GM19240 (cell line): ENCODE measurements at regions not wholly inside any gene's neighbourhood (a gene's known extent, or its start where the extent isn't known, plus 50 kb on each side); places are given as distances from the start of the nearest gene placed in this dataset.

ENCODE experiments used
- DNase-seq: peaks from one replicate; pipeline ENCODE4 v3.0.0; 2011; ENCODE audit warnings: low spot score; ENCODE audit not compliant: insufficient read length

- no peak for DNase-seq
Measured at GRCh38 chr9:81195206-81195605, 494.1 kb downstream of the TLE1 start.

- DNase-seq = no peak
Measured at GRCh38 chr9:81193362-81194339, 495.7 kb downstream of the TLE1 start.

GRCh38 chr9:81191222-81191621 lies 498.1 kb downstream of the TLE1 start:
- no peak for DNase-seq

- DNase-seq = no peak
Measured at GRCh38 chr9:81190659-81191058, 498.7 kb downstream of the TLE1 start.

- DNase-seq = no peak
Measured at GRCh38 chr9:81183761-81184160, 505.6 kb downstream of the TLE1 start.

GRCh38 chr9:81182431-81182830 lies 506.9 kb downstream of the TLE1 start:
- DNase-seq = no peak

GRCh38 chr9:81174023-81174422 lies 515.3 kb downstream of the TLE1 start:
- no peak for DNase-seq

- DNase-seq = no peak
Measured at GRCh38 chr9:81171689-81172088, 517.7 kb downstream of the TLE1 start.

GRCh38 chr9:81162361-81162760 lies 527.0 kb downstream of the TLE1 start:
- DNase-seq = no peak

GRCh38 chr9:81156381-81156780 lies 533.0 kb downstream of the TLE1 start:
- DNase-seq = no peak

GRCh38 chr9:81150016-81150625 lies 539.2 kb downstream of the TLE1 start:
- no peak for DNase-seq

- DNase-seq = no peak
Measured at GRCh38 chr9:81146684-81147337, 542.5 kb downstream of the TLE1 start.

GRCh38 chr9:81146241-81146640 lies 543.1 kb downstream of the TLE1 start:
- DNase-seq = no peak

GRCh38 chr9:81145331-81145963 lies 543.9 kb downstream of the TLE1 start:
- no peak for DNase-seq

GRCh38 chr9:81141961-81142360 lies 547.4 kb downstream of the TLE1 start:
- no peak for DNase-seq

- no peak for DNase-seq
Measured at GRCh38 chr9:81137976-81138568, 551.3 kb downstream of the TLE1 start.

GRCh38 chr9:81132796-81133195 lies 556.6 kb downstream of the TLE1 start:
- no peak for DNase-seq

GRCh38 chr9:81132318-81132717 lies 557.0 kb downstream of the TLE1 start:
- no peak for DNase-seq

GRCh38 chr9:81128701-81129100 lies 560.6 kb downstream of the TLE1 start:
- DNase-seq = no peak

GRCh38 chr9:81125446-81126092 lies 563.8 kb downstream of the TLE1 start:
- DNase-seq = no peak

- DNase-seq = no peak
Measured at GRCh38 chr9:81123526-81123925, 565.8 kb downstream of the TLE1 start.
